ENCODE measurements at regions not wholly inside any gene's neighbourhood (a gene's known extent, or its start where the extent isn't known, plus 50 kb on each side); places are given as distances from the start of the nearest gene placed in this dataset.

GRCh38 chr2:81650048-81650971 lies 1345.8 kb upstream of the LRRTM1 start:
- dilution Hi-C loops (cut with MboI; ENCODE audit: extremely low pct_ligation_motif_present, low sequenced_read_pairs) = no loop called here
- no peak for DNase-seq (ENCODE audit: low read depth, low spot score)
- FAIRE-seq = no peak
- Histone ChIP-seq H3K27me3 (ENCODE audit: control insufficient read depth, extremely low read depth, insufficient read depth, low read length) (no peaks in the 10 kb centered on the region), H3K27ac (ENCODE audit: control insufficient read depth, insufficient read depth, low read length) (no peak overlapping the region), H3K9ac (ENCODE audit: control insufficient read depth, extremely low read depth, insufficient read depth, low read length) (no peak overlapping the region), H3K4me2 (ENCODE audit: control insufficient read depth, extremely low read depth, insufficient read depth, low read depth, low read length) (no peak overlapping the region), H3K9me1 (ENCODE audit: control insufficient read depth, extremely low read depth, insufficient read depth, low read length) (no peaks in the 10 kb centered on the region), H3K36me3 (ENCODE audit: control insufficient read depth in 2 of 2, extremely low read depth in 1 of 2, insufficient read depth in 2 of 2, low read length in 2 of 2) (no peaks in the 10 kb centered on the region), H3K4me1 (ENCODE audit: control insufficient read depth, extremely low read depth, insufficient read depth, low read length) (no peaks in the 10 kb centered on the region), H2AFZ (ENCODE audit: control insufficient read depth, low read length) (no peak overlapping the region), H3K4me3 (ENCODE audit: control insufficient read depth in 2 of 3, extremely low read depth in 1 of 3, insufficient read depth in 2 of 3, low read depth in 1 of 3, low read length in 3 of 3) (no peak overlapping the region), H4K20me1 (ENCODE audit: control insufficient read depth, extremely low read depth, insufficient read depth, low read length) (no peaks in the 10 kb centered on the region), H3K79me2 (ENCODE audit: control insufficient read depth, insufficient read depth, low read length) (no peaks in the 10 kb centered on the region), H3K9me3 (ENCODE audit: control insufficient read depth, low read depth, low read length) (peaks cover 3% of the 10 kb centered on the region)
- TF ChIP-seq EZH2 (IDR thresholded peaks at IDR 0.05; ENCODE audit: low read length) (no peak), CTCF (optimal IDR thresholded peaks at IDR 0.05 in 1 of 3, IDR thresholded peaks at IDR 0.05 in 1 of 3, conservative IDR thresholded peaks at IDR 0.05 in 1 of 3; ENCODE audit: extremely low read depth in 1 of 3, insufficient read depth in 2 of 3, low read length in 3 of 3) (no peak)

GRCh38 chr2:81648806-81649205 lies 1344.3 kb upstream of the LRRTM1 start:
- Histone ChIP-seq H4K20me1 (ENCODE audit: control insufficient read depth, extremely low read depth, insufficient read depth, low read length) (no peaks in the 10 kb centered on the region), H3K4me3 (ENCODE audit: control insufficient read depth in 2 of 3, extremely low read depth in 1 of 3, insufficient read depth in 2 of 3, low read depth in 1 of 3, low read length in 3 of 3) (no peak overlapping the region), H3K27me3 (ENCODE audit: control insufficient read depth, extremely low read depth, insufficient read depth, low read length) (no peaks in the 10 kb centered on the region), H3K79me2 (ENCODE audit: control insufficient read depth, insufficient read depth, low read length) (no peaks in the 10 kb centered on the region), H3K9me1 (ENCODE audit: control insufficient read depth, extremely low read depth, insufficient read depth, low read length) (no peaks in the 10 kb centered on the region), H3K9ac (ENCODE audit: control insufficient read depth, extremely low read depth, insufficient read depth, low read length) (no peak overlapping the region), H3K9me3 (ENCODE audit: control insufficient read depth, low read depth, low read length) (peaks cover 3% of the 10 kb centered on the region), H2AFZ (ENCODE audit: control insufficient read depth, low read length) (no peak overlapping the region), H3K27ac (ENCODE audit: control insufficient read depth, insufficient read depth, low read length) (no peak overlapping the region), H3K4me2 (ENCODE audit: control insufficient read depth, extremely low read depth, insufficient read depth, low read depth, low read length) (no peak overlapping the region), H3K4me1 (ENCODE audit: control insufficient read depth, extremely low read depth, insufficient read depth, low read length) (no peaks in the 10 kb centered on the region), H3K36me3 (ENCODE audit: control insufficient read depth in 2 of 2, extremely low read depth in 1 of 2, insufficient read depth in 2 of 2, low read length in 2 of 2) (no peaks in the 10 kb centered on the region)
- dilution Hi-C loops (cut with MboI; ENCODE audit: extremely low pct_ligation_motif_present, low sequenced_read_pairs) = no loop called here
- FAIRE-seq = no peak
- TF ChIP-seq EZH2 (IDR thresholded peaks at IDR 0.05; ENCODE audit: low read length) (no peak), CTCF (optimal IDR thresholded peaks at IDR 0.05 in 1 of 3, IDR thresholded peaks at IDR 0.05 in 1 of 3, conservative IDR thresholded peaks at IDR 0.05 in 1 of 3; ENCODE audit: extremely low read depth in 1 of 3, insufficient read depth in 2 of 3, low read length in 3 of 3) (no peak)
- no peak for DNase-seq (ENCODE audit: low read depth, low spot score)
